KOPT-K1 (cell line): ENCODE measurements at regions not wholly inside any gene's neighbourhood (a gene's known extent, or its start where the extent isn't known, plus 50 kb on each side); places are given as distances from the start of the nearest gene placed in this dataset.

Experiments used
- H3K27ac ChIP-seq: fragments of 200-600 bp; sonication (generic); 2 replicates; pipeline ENCODE4 v1.5.1; 2016; ENCODE audit warnings: antibody characterized with exemption, mild to moderate bottlenecking, low read depth, low read length; ENCODE audit not compliant: poor library complexity, severe bottlenecking
- H3K36me3 ChIP-seq: fragments of 200-600 bp; sonication (generic); 2 replicates; pipeline ENCODE4 v1.5.1; 2017; ENCODE audit warnings: antibody characterized with exemption, mild to moderate bottlenecking, low read length, moderate library complexity; ENCODE audit not compliant: insufficient read depth
- H3K9me3 ChIP-seq: fragments of 200-600 bp; sonication (generic); 2 replicates; pipeline ENCODE4 v1.5.1; 2017; ENCODE audit warnings: antibody characterized with exemption, low read length, mild to moderate bottlenecking; ENCODE audit not compliant: insufficient read depth, poor library complexity, severe bottlenecking

GRCh38 chr4:134780244-134780643 is 578.7 kb upstream of the PABPC4L start:
- Histone ChIP-seq H3K9me3 (no peaks in the 10 kb centered on the region), H3K27ac (no peak overlapping the region)

GRCh38 chr4:134777606-134778005 is 576.0 kb upstream of the PABPC4L start:
- Histone ChIP-seq H3K36me3 (no peaks in the 10 kb centered on the region), H3K9me3 (no peaks in the 10 kb centered on the region), H3K27ac (no peak overlapping the region)

More at GRCh38 chr4:134780244-134780643, 578.7 kb upstream of the PABPC4L start:
- H3K36me3 ChIP-seq: no peaks in the 10 kb centered on the region

- Histone ChIP-seq H3K27ac (no peak overlapping the region), H3K36me3 (no peaks in the 10 kb centered on the region), H3K9me3 (no peaks in the 10 kb centered on the region)
Measured at GRCh38 chr4:134773497-134774000, 572.0 kb upstream of the PABPC4L start.

- Histone ChIP-seq H3K36me3 (no peaks in the 10 kb centered on the region), H3K27ac (no peak overlapping the region), H3K9me3 (no peaks in the 10 kb centered on the region)
Measured at GRCh38 chr4:134762053-134762452, 560.5 kb upstream of the PABPC4L start.

- Histone ChIP-seq H3K27ac (no peak overlapping the region), H3K9me3 (no peaks in the 10 kb centered on the region)
Measured at GRCh38 chr4:134756421-134756820, 554.8 kb upstream of the PABPC4L start.

GRCh38 chr4:134754301-134755019 is 552.9 kb upstream of the PABPC4L start:
- Histone ChIP-seq H3K27ac (no peak overlapping the region), H3K9me3 (no peaks in the 10 kb centered on the region), H3K36me3 (no peaks in the 10 kb centered on the region)

More at GRCh38 chr4:134756421-134756820, 554.8 kb upstream of the PABPC4L start:
- H3K36me3 ChIP-seq: no peaks in the 10 kb centered on the region

- Histone ChIP-seq H3K36me3 (no peaks in the 10 kb centered on the region), H3K9me3 (no peaks in the 10 kb centered on the region), H3K27ac (no peak overlapping the region)
Measured at GRCh38 chr4:134753390-134753789, 551.8 kb upstream of the PABPC4L start.

- Histone ChIP-seq H3K27ac (no peak overlapping the region), H3K9me3 (no peaks in the 10 kb centered on the region), H3K36me3 (no peaks in the 10 kb centered on the region)
Measured at GRCh38 chr4:134747108-134747805, 545.7 kb upstream of the PABPC4L start.

- H3K36me3 ChIP-seq: no peaks in the 10 kb centered on the region
- H3K27ac ChIP-seq: no peak overlapping the region
- no peaks in the 10 kb centered on the region for H3K9me3 ChIP-seq
Measured at GRCh38 chr4:134740290-134740689, 538.7 kb upstream of the PABPC4L start.

GRCh38 chr4:134735901-134736300 is 534.3 kb upstream of the PABPC4L start:
- Histone ChIP-seq H3K27ac (no peak overlapping the region), H3K36me3 (no peaks in the 10 kb centered on the region), H3K9me3 (no peaks in the 10 kb centered on the region)

GRCh38 chr4:134727696-134728095 is 526.1 kb upstream of the PABPC4L start:
- Histone ChIP-seq H3K27ac (no peak overlapping the region), H3K9me3 (no peaks in the 10 kb centered on the region), H3K36me3 (no peaks in the 10 kb centered on the region)

GRCh38 chr4:134722306-134722705 is 520.7 kb upstream of the PABPC4L start:
- Histone ChIP-seq H3K9me3 (no peaks in the 10 kb centered on the region), H3K27ac (no peak overlapping the region), H3K36me3 (no peaks in the 10 kb centered on the region)

- H3K27ac ChIP-seq: no peak overlapping the region
- no peaks in the 10 kb centered on the region for H3K36me3 ChIP-seq
- H3K9me3 ChIP-seq: no peaks in the 10 kb centered on the region
Measured at GRCh38 chr4:134720030-134720429, 518.4 kb upstream of the PABPC4L start.

- H3K9me3 ChIP-seq: no peaks in the 10 kb centered on the region
- H3K36me3 ChIP-seq: no peaks in the 10 kb centered on the region
- H3K27ac ChIP-seq: no peak overlapping the region
Measured at GRCh38 chr4:134708616-134709015, 507.0 kb upstream of the PABPC4L start.

GRCh38 chr4:134708026-134708425 is 506.4 kb upstream of the PABPC4L start:
- H3K27ac ChIP-seq: no peak overlapping the region
- no peaks in the 10 kb centered on the region for H3K36me3 ChIP-seq
- no peaks in the 10 kb centered on the region for H3K9me3 ChIP-seq

GRCh38 chr4:134702374-134702773 is 500.8 kb upstream of the PABPC4L start:
- no peaks in the 10 kb centered on the region for H3K36me3 ChIP-seq
- no peaks in the 10 kb centered on the region for H3K9me3 ChIP-seq
- H3K27ac ChIP-seq: no peak overlapping the region
